GM12872 (cell line): ENCODE measurements at regions not wholly inside any gene's neighbourhood (a gene's known extent, or its start where the extent isn't known, plus 50 kb on each side); places are given as distances from the start of the nearest gene placed in this dataset.

ENCODE experiments used
- CTCF ChIP-seq: IDR thresholded peaks from 3 replicates; pipeline ENCODE4 v1.5.1; 2011; ENCODE audit warnings: low read depth, mild to moderate bottlenecking, low read length, moderate library complexity; ENCODE audit not compliant: insufficient read depth

- no peak for TF ChIP-seq CTCF
Measured at GRCh38 chr2:83900862-83901261, 558.2 kb downstream of the SUCLG1 start.

GRCh38 chr2:83899271-83899670, 559.8 kb downstream of the SUCLG1 start:
- no peak for TF ChIP-seq CTCF

GRCh38 chr2:83894976-83895375, 564.1 kb downstream of the SUCLG1 start:
- no peak for TF ChIP-seq CTCF

GRCh38 chr2:83887757-83888156, 571.3 kb downstream of the SUCLG1 start:
- TF ChIP-seq CTCF = no peak

- no peak for TF ChIP-seq CTCF
Measured at GRCh38 chr2:83879127-83879526, 580.0 kb downstream of the SUCLG1 start.

GRCh38 chr2:83874712-83875430, 584.2 kb downstream of the SUCLG1 start:
- no peak for TF ChIP-seq CTCF

- no peak for TF ChIP-seq CTCF
Measured at GRCh38 chr2:83874066-83874465, 585.0 kb downstream of the SUCLG1 start.

- TF ChIP-seq CTCF = no peak
Measured at GRCh38 chr2:83873110-83873509, 586.0 kb downstream of the SUCLG1 start.
